ENCODE measurements at regions not wholly inside any gene's neighbourhood (a gene's known extent, or its start where the extent isn't known, plus 50 kb on each side); places are given as distances from the start of the nearest gene placed in this dataset.

- Histone ChIP-seq H3K27me3 (no peaks in the 10 kb centered on the region), H4K20me1 (ENCODE audit: insufficient read depth, poor library complexity, severe bottlenecking) (no peaks in the 10 kb centered on the region), H3K27ac (no peak overlapping the region), H3K4me2 (no peak overlapping the region), H3K4me1 (ENCODE audit: insufficient read depth) (no peaks in the 10 kb centered on the region), H3K36me3 (replicated peaks; ENCODE audit: insufficient read depth, low read depth) (no peaks in the 10 kb centered on the region), H3K9me2 (replicated peaks; ENCODE audit: insufficient read depth) (no peaks in the 10 kb centered on the region), H2AFZ (no peak overlapping the region), H3K4me3 (no peak overlapping the region), H3K79me2 (no peaks in the 10 kb centered on the region), H3K9me3 (ENCODE audit: low read depth) (no peaks in the 10 kb centered on the region)
- no peak for DNase-seq (ENCODE audit: low spot score)
- no peak for TF ChIP-seq EZH2 (IDR thresholded peaks at IDR 0.05; ENCODE audit: borderline replicate concordance)
- TF ChIP-seq, protein P1, sequence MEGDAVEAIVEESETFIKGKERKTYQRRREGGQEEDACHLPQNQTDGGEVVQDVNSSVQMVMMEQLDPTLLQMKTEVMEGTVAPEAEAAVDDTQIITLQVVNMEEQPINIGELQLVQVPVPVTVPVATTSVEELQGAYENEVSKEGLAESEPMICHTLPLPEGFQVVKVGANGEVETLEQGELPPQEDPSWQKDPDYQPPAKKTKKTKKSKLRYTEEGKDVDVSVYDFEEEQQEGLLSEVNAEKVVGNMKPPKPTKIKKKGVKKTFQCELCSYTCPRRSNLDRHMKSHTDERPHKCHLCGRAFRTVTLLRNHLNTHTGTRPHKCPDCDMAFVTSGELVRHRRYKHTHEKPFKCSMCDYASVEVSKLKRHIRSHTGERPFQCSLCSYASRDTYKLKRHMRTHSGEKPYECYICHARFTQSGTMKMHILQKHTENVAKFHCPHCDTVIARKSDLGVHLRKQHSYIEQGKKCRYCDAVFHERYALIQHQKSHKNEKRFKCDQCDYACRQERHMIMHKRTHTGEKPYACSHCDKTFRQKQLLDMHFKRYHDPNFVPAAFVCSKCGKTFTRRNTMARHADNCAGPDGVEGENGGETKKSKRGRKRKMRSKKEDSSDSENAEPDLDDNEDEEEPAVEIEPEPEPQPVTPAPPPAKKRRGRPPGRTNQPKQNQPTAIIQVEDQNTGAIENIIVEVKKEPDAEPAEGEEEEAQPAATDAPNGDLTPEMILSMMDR (IDR thresholded peaks at IDR 0.05; ENCODE audit: poor library complexity) = no peak
These were observed 622.1 kb downstream of the CCDC171 start for GRCh38 chr9:16174915-16175314.

GRCh38 chr9:16175461-16175860 lies 622.6 kb downstream of the CCDC171 start:
- Histone ChIP-seq H3K27me3 (no peaks in the 10 kb centered on the region), H2AFZ (no peak overlapping the region), H3K27ac (no peak overlapping the region), H3K4me1 (ENCODE audit: insufficient read depth) (no peaks in the 10 kb centered on the region), H3K9me2 (replicated peaks; ENCODE audit: insufficient read depth) (no peaks in the 10 kb centered on the region), H3K4me2 (no peak overlapping the region), H3K79me2 (no peaks in the 10 kb centered on the region), H3K4me3 (no peak overlapping the region), H3K36me3 (replicated peaks; ENCODE audit: insufficient read depth, low read depth) (no peaks in the 10 kb centered on the region), H3K9me3 (ENCODE audit: low read depth) (no peaks in the 10 kb centered on the region), H4K20me1 (ENCODE audit: insufficient read depth, poor library complexity, severe bottlenecking) (no peaks in the 10 kb centered on the region)
- no peak for DNase-seq (ENCODE audit: low spot score)
- 82% methylated on average over 3 of the region's 3 CpGs for WGBS (ENCODE audit: low lambda C conversion rate, missing lambda C conversion rate)
- TF ChIP-seq, protein P1 (IDR thresholded peaks at IDR 0.05; ENCODE audit: poor library complexity) = no peak
- TF ChIP-seq EZH2phosphoT487 (IDR thresholded peaks at IDR 0.05; ENCODE audit: low read depth, severe bottlenecking, unreplicated experiment) (no peak), EZH2 (IDR thresholded peaks at IDR 0.05; ENCODE audit: borderline replicate concordance) (no peak)

DNA sequence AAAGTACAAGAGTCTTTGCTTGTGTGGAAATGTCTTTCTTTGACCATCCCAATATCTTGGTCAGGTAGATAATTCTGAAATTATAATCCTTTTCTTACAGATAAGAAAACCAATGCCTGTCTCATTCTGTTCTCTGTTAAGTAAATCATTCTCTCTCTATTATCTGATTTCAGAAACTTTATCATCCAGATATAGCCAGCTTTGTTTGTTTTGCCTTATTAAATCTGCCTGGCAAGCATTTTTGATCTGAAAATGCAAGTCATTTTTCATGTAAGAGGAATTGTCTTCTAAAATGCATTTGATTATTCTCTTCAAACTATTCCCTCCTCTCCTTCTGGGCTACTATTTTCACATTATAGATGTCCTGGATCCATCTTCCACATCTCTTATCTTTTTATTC lies 625.5 kb downstream of the CCDC171 start:
- H3K4me1 ChIP-seq (ENCODE audit: insufficient read depth) = no peaks in the 10 kb centered on the region
- H4K20me1 ChIP-seq (ENCODE audit: insufficient read depth, poor library complexity, severe bottlenecking) = no peaks in the 10 kb centered on the region
- TF ChIP-seq, protein P1 (IDR thresholded peaks at IDR 0.05; ENCODE audit: poor library complexity) = no peak
- TF ChIP-seq EZH2 (IDR thresholded peaks at IDR 0.05; ENCODE audit: borderline replicate concordance) (no peak), EZH2phosphoT487 (IDR thresholded peaks at IDR 0.05; ENCODE audit: low read depth, severe bottlenecking, unreplicated experiment) (no peak)
- no peak overlapping the region for H3K4me3 ChIP-seq
- H3K9me2 ChIP-seq (replicated peaks; ENCODE audit: insufficient read depth) = no peaks in the 10 kb centered on the region
- no peaks in the 10 kb centered on the region for H3K27me3 ChIP-seq
- H3K36me3 ChIP-seq (replicated peaks; ENCODE audit: insufficient read depth, low read depth) = no peaks in the 10 kb centered on the region
- no peak overlapping the region for H3K4me2 ChIP-seq
- no peak overlapping the region for H3K27ac ChIP-seq
- H3K9me3 ChIP-seq (ENCODE audit: low read depth) = no peaks in the 10 kb centered on the region
- H2AFZ ChIP-seq = no peak overlapping the region
- DNase-seq (ENCODE audit: low spot score) = no peak
- no peaks in the 10 kb centered on the region for H3K79me2 ChIP-seq

DNA sequence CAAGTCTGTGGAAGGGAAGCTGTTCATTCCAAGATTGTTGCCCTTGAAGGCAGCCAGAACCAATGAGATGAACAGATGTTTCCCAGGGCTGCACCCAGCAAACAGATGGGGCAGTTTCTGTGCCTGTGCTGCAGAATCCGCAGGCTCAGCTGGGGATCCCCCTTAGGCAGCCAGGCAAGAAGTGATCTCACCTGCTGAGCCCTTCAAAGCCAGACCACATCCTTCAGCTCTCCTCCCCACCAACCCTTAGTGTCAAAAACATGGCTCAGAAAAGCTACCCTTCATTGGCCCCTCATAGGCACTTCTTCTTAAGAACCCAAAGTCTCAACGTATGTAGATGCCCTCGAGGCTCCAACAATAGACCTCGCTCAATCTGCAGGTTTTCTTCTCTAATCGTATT lies 626.7 kb downstream of the CCDC171 start:
- TF ChIP-seq EZH2 (IDR thresholded peaks at IDR 0.05; ENCODE audit: borderline replicate concordance) = no peak
- TF ChIP-seq, protein P1 (IDR thresholded peaks at IDR 0.05; ENCODE audit: poor library complexity) = no peak
- TF ChIP-seq EZH2phosphoT487 (IDR thresholded peaks at IDR 0.05; ENCODE audit: low read depth, severe bottlenecking, unreplicated experiment) = no peak
- Histone ChIP-seq H3K79me2 (no peaks in the 10 kb centered on the region), H3K27me3 (no peaks in the 10 kb centered on the region), H3K9me3 (ENCODE audit: low read depth) (no peaks in the 10 kb centered on the region), H3K9me2 (replicated peaks; ENCODE audit: insufficient read depth) (no peaks in the 10 kb centered on the region), H3K27ac (no peak overlapping the region), H2AFZ (no peak overlapping the region), H3K4me3 (no peak overlapping the region), H4K20me1 (ENCODE audit: insufficient read depth, poor library complexity, severe bottlenecking) (no peaks in the 10 kb centered on the region), H3K4me1 (ENCODE audit: insufficient read depth) (no peaks in the 10 kb centered on the region), H3K4me2 (no peak overlapping the region), H3K36me3 (replicated peaks; ENCODE audit: insufficient read depth, low read depth) (no peaks in the 10 kb centered on the region)
- no peak for DNase-seq (ENCODE audit: low spot score)
- 87% methylated on average over 5 of the region's 5 CpGs for WGBS (ENCODE audit: low lambda C conversion rate, missing lambda C conversion rate)
